ENCODE measurements at regions not wholly inside any gene's neighbourhood (a gene's known extent, or its start where the extent isn't known, plus 50 kb on each side); places are given as distances from the start of the nearest gene placed in this dataset.

- no peak for DNase-seq (ENCODE audit: low spot score in 2 of 2)
- 88% methylated on average over 1 of the region's 1 CpG for WGBS
These were observed 259.7 kb downstream of the DIO2 start for GRCh38 chr14:79951572-79951971.

GRCh38 chr14:79949906-79950305, 261.4 kb downstream of the DIO2 start:
- H3K36me3 ChIP-seq: no peaks in the 10 kb centered on the region
- H3K4me3 ChIP-seq: no peak overlapping the region
- H3K27ac ChIP-seq: no peak overlapping the region
- DNase-seq (ENCODE audit: low spot score in 2 of 2): no peak
- H3K27me3 ChIP-seq: no peaks in the 10 kb centered on the region
- H3K4me1 ChIP-seq: no peaks in the 10 kb centered on the region
- H3K9me3 ChIP-seq: no peaks in the 10 kb centered on the region
- TF ChIP-seq POLR2AphosphoS5 (IDR thresholded peaks at IDR 0.05) (no peak), EP300 (IDR thresholded peaks at IDR 0.05) (no peak), POLR2A (IDR thresholded peaks at IDR 0.05) (no peak), CTCF (IDR thresholded peaks at IDR 0.05) (no peak)

More at GRCh38 chr14:79951572-79951971, 259.7 kb downstream of the DIO2 start:
- no peak overlapping the region for H3K4me3 ChIP-seq
- H3K36me3 ChIP-seq: no peaks in the 10 kb centered on the region
- TF ChIP-seq POLR2AphosphoS5 (IDR thresholded peaks at IDR 0.05) (no peak), EP300 (IDR thresholded peaks at IDR 0.05) (no peak), POLR2A (IDR thresholded peaks at IDR 0.05) (no peak), CTCF (IDR thresholded peaks at IDR 0.05) (no peak)
- no peak overlapping the region for H3K27ac ChIP-seq
- H3K4me1 ChIP-seq: no peaks in the 10 kb centered on the region
- no peaks in the 10 kb centered on the region for H3K9me3 ChIP-seq
- H3K27me3 ChIP-seq: no peaks in the 10 kb centered on the region

GRCh38 chr14:79947440-79948054, 263.8 kb downstream of the DIO2 start:
- DNase-seq (ENCODE audit: low spot score in 2 of 2): no peak
- H3K4me1 ChIP-seq: no peaks in the 10 kb centered on the region
- H3K27me3 ChIP-seq: no peaks in the 10 kb centered on the region
- H3K4me3 ChIP-seq: no peak overlapping the region
- H3K36me3 ChIP-seq: no peaks in the 10 kb centered on the region
- no peak for TF ChIP-seq POLR2AphosphoS5 (IDR thresholded peaks at IDR 0.05)
- no peak for TF ChIP-seq EP300 (IDR thresholded peaks at IDR 0.05)
- no peak for TF ChIP-seq CTCF (IDR thresholded peaks at IDR 0.05)
- H3K9me3 ChIP-seq: no peaks in the 10 kb centered on the region
- WGBS: 61% methylated on average over 2 of the region's 2 CpGs
- H3K27ac ChIP-seq: no peak overlapping the region

- Histone ChIP-seq H3K9me3 (no peaks in the 10 kb centered on the region), H3K4me3 (no peak overlapping the region), H3K27ac (no peak overlapping the region), H3K27me3 (no peaks in the 10 kb centered on the region), H3K4me1 (no peaks in the 10 kb centered on the region), H3K36me3 (no peaks in the 10 kb centered on the region)
- TF ChIP-seq POLR2A (IDR thresholded peaks at IDR 0.05): no peak
- TF ChIP-seq EP300 (IDR thresholded peaks at IDR 0.05): no peak
- no peak for TF ChIP-seq CTCF (IDR thresholded peaks at IDR 0.05)
- no peak for TF ChIP-seq POLR2AphosphoS5 (IDR thresholded peaks at IDR 0.05)
- DNase-seq (ENCODE audit: low spot score in 2 of 2): no peak
- WGBS: 88% methylated on average over 6 of the region's 6 CpGs
These were observed 272.1 kb downstream of the DIO2 start for GRCh38 chr14:79939235-79939634.

GRCh38 chr14:79938185-79938584, 273.1 kb downstream of the DIO2 start:
- Histone ChIP-seq H3K27me3 (no peaks in the 10 kb centered on the region), H3K4me3 (no peak overlapping the region), H3K9me3 (no peaks in the 10 kb centered on the region), H3K27ac (no peak overlapping the region), H3K36me3 (no peaks in the 10 kb centered on the region), H3K4me1 (no peaks in the 10 kb centered on the region)
- no peak for DNase-seq (ENCODE audit: low spot score in 2 of 2)
- TF ChIP-seq POLR2A (IDR thresholded peaks at IDR 0.05) (no peak), POLR2AphosphoS5 (IDR thresholded peaks at IDR 0.05) (no peak), CTCF (IDR thresholded peaks at IDR 0.05) (no peak), EP300 (IDR thresholded peaks at IDR 0.05) (no peak)
- 69% methylated on average over 3 of the region's 3 CpGs for WGBS
